Retinal pigment epithelial cell (primary cell): ENCODE measurements at regions not wholly inside any gene's neighbourhood (a gene's known extent, or its start where the extent isn't known, plus 50 kb on each side); places are given as distances from the start of the nearest gene placed in this dataset.

Experiments used
- DNase-seq: peaks from one replicate; pipeline ENCODE4 v3.0.0-alpha.2; 2010; ENCODE audit warnings: low read depth
- H3K4me3 ChIP-seq: 2 replicates; pipeline ENCODE4 v1.5.1; 2011; ENCODE audit warnings: mild to moderate bottlenecking, low read length, control low read depth, moderate library complexity
- CTCF ChIP-seq: conservative IDR thresholded peaks from 2 replicates; pipeline ENCODE4 v1.5.1; 2011; ENCODE audit warnings: low read depth, low read length, control low read depth, inconsistent platforms

GRCh38 chr18:29153091-29153490, 976.2 kb upstream of the CDH2 start:
- no peak for TF ChIP-seq CTCF
- no peak overlapping the region for H3K4me3 ChIP-seq
- DNase-seq: no peak

DNA sequence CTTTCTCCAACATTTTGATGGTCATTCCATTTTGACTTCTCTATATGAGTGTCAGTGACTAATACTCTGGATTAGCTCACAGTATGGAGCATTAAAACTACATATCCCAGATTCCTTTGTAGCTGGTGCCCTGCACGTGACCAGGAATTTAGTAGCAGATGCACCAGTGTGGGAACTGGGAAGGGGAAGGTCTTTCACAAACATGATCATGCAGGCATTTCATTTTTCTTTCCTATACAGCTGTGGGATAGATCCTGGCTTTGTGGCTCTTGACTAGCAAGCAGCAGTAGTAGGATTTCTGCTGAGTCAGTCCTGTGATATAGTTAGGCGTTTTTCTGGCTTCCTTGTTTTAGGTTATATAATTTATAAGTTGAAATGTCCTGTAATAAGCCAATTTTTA, 971.0 kb upstream of the CDH2 start:
- no peak overlapping the region for H3K4me3 ChIP-seq
- no peak for DNase-seq
- TF ChIP-seq CTCF: no peak

DNA sequence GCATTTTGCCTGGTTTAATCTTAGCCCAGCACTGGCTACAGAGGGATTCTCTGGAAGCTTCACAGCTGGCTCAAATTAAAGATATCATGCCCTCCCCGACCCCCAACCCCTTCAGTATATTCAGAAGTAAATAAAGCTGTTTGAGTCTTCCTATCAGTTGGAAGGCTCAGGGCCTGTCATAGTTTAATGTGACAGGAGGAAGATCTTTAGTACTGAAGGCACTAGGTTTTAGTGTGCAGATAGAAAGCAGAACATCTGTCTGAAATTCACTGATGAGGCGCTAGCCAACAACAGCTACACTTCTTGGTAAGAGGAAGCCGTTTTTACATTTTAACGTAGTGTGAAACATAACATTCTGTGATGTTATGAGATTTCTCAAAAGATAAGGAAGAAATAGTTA, 969.1 kb upstream of the CDH2 start:
- no peak for TF ChIP-seq CTCF
- H3K4me3 ChIP-seq: no peak overlapping the region
- DNase-seq: no peak

DNA sequence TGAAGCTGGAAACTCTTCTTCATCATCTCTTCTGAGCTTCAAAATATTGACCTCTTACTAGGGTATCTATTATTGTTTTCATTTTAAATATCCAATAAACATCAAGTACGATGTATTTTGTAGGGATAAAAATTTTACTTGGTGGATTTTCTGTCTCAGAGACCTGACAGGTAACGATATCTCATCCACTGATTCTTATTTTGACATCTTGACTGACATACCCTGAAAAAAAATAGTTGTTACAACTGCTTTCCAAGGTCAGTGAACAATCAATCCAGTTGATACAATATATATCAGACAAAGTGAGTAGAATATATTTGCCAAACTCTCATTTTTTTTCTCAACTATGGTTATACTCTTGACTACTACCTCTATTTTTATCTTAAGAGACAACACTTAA, 963.7 kb upstream of the CDH2 start:
- H3K4me3 ChIP-seq: no peak overlapping the region
- DNase-seq: no peak
- no peak for TF ChIP-seq CTCF

GRCh38 chr18:29137773-29138495, 961.0 kb upstream of the CDH2 start:
- no peak for DNase-seq
- H3K4me3 ChIP-seq: no peak overlapping the region
- no peak for TF ChIP-seq CTCF

GRCh38 chr18:29123706-29124530, 947.0 kb upstream of the CDH2 start:
- DNase-seq: no peak
- H3K4me3 ChIP-seq: no peak overlapping the region

More at GRCh38 chr18:29123706-29124530, 947.0 kb upstream of the CDH2 start:
- TF ChIP-seq CTCF: no peak
